Mesenchymal stem cell (in vitro differentiated cells and primary cell): ENCODE measurements at regions not wholly inside any gene's neighbourhood (a gene's known extent, or its start where the extent isn't known, plus 50 kb on each side); places are given as distances from the start of the nearest gene placed in this dataset.
"Not testable (repeated sequence)": the region's sequence is repeated elsewhere in the genome, so short reads cannot be mapped to it uniquely, and the experiment has no call there.

Source experiments
- DNase-seq: peaks from one replicate; pipeline ENCODE4 v3.0.0-alpha.2; 2013
- H2AFZ ChIP-seq: one replicate; pipeline ENCODE4 v1.6.1; 2013; ENCODE audit warnings: low read depth, mild to moderate bottlenecking, control low read depth, inconsistent platforms, low read length, moderate library complexity
- H2AK5ac ChIP-seq: 2 replicates; pipeline ENCODE4 v1.6.1; 2013; ENCODE audit warnings: low read length, moderate library complexity, mild to moderate bottlenecking, inconsistent platforms; ENCODE audit not compliant: severe bottlenecking
- H2BK120ac ChIP-seq: one replicate; pipeline ENCODE4 v1.6.1; 2013; ENCODE audit warnings: low read depth, mild to moderate bottlenecking, inconsistent platforms, low read length, moderate library complexity
- H2BK12ac ChIP-seq, 2 experiments: one replicate each; pipeline ENCODE4 v1.6.1; 2013; ENCODE audit warnings: inconsistent platforms in 2 of 2, low read length in 2 of 2, mild to moderate bottlenecking in 2 of 2, moderate library complexity in 2 of 2, control low read depth in 1 of 2
- H2BK15ac ChIP-seq: one replicate; pipeline ENCODE4 v1.6.1; 2013; ENCODE audit warnings: mild to moderate bottlenecking, low read depth, inconsistent platforms; ENCODE audit not compliant: poor library complexity, severe bottlenecking
- H2BK5ac ChIP-seq: 2 replicates; pipeline ENCODE4 v1.6.1; 2013; ENCODE audit warnings: low read depth, mild to moderate bottlenecking, low read length, control low read depth, inconsistent platforms; ENCODE audit not compliant: poor library complexity, severe bottlenecking
- H3K14ac ChIP-seq, 2 experiments: one replicate each; pipeline ENCODE4 v1.6.1; 2013; ENCODE audit warnings: inconsistent platforms in 2 of 2, low read length in 2 of 2, control low read depth in 1 of 2, mild to moderate bottlenecking in 1 of 2, moderate library complexity in 1 of 2
- H3K18ac ChIP-seq, 2 experiments: one replicate each; pipeline ENCODE4 v1.6.1; 2013; ENCODE audit warnings: inconsistent platforms in 2 of 2, low read length in 2 of 2, control low read depth in 1 of 2, low read depth in 1 of 2, mild to moderate bottlenecking in 1 of 2
- H3K23ac ChIP-seq, 2 experiments: one replicate each; pipeline ENCODE4 v1.6.1; 2013; ENCODE audit warnings: inconsistent platforms in 2 of 2, low read length in 2 of 2, mild to moderate bottlenecking in 2 of 2, moderate library complexity in 2 of 2, control low read depth in 1 of 2
- H3K27ac ChIP-seq: 2 replicates; pipeline ENCODE4 v1.5.1; 2013; ENCODE audit warnings: mild to moderate bottlenecking, moderate library complexity, low read length, control low read depth, inconsistent platforms; ENCODE audit not compliant: poor library complexity, severe bottlenecking
- H3K27me3 ChIP-seq, 2 experiments: 2 replicates each; pipeline versions ENCODE4 v1.6.1 to v1.7.0; 2013; ENCODE audit warnings: low read length in 2 of 2, mild to moderate bottlenecking in 2 of 2, moderate library complexity in 2 of 2, control low read depth in 1 of 2, inconsistent platforms in 1 of 2; ENCODE audit not compliant: control insufficient read depth in 1 of 2, insufficient read depth in 1 of 2
- H3K36me3 ChIP-seq, 2 experiments: 2 replicates each; pipeline versions ENCODE4 v1.6.1 to v1.7.0; 2013; ENCODE audit warnings: low read length in 2 of 2, control low read depth in 1 of 2, inconsistent platforms in 1 of 2, low read depth in 1 of 2, mild to moderate bottlenecking in 1 of 2; ENCODE audit not compliant: insufficient read depth in 2 of 2, control insufficient read depth in 1 of 2
- H3K4ac ChIP-seq, 2 experiments: one replicate each; pipeline ENCODE4 v1.6.1; 2013; ENCODE audit warnings: inconsistent platforms in 2 of 2, low read length in 2 of 2, mild to moderate bottlenecking in 2 of 2, moderate library complexity in 2 of 2, control low read depth in 1 of 2, low read depth in 1 of 2
- H3K4me1 ChIP-seq: 2 replicates; pipeline ENCODE4 v1.6.1; 2013; ENCODE audit warnings: low read depth, low read length, control low read depth; ENCODE audit not compliant: control insufficient read depth, insufficient read depth
- H3K4me2 ChIP-seq: 2 replicates; pipeline ENCODE4 v1.6.1; 2013; ENCODE audit warnings: low read length, mild to moderate bottlenecking, inconsistent platforms; ENCODE audit not compliant: poor library complexity, severe bottlenecking
- H3K4me3 ChIP-seq, 2 experiments: 2 replicates each; pipeline versions ENCODE4 v1.5.1 to v1.7.0; 2013; ENCODE audit warnings: low read length in 2 of 2, mild to moderate bottlenecking in 2 of 2, control low read depth in 1 of 2, low read depth in 1 of 2; ENCODE audit not compliant: insufficient read depth in 1 of 2
- H3K79me1 ChIP-seq: replicated peaks from 2 replicates; pipeline ENCODE4 v1.6.1; 2013; ENCODE audit warnings: mild to moderate bottlenecking, control low read depth, low read length, inconsistent platforms; ENCODE audit not compliant: poor library complexity, severe bottlenecking
- H3K9ac ChIP-seq: 2 replicates; pipeline ENCODE4 v1.7.0; 2013; ENCODE audit warnings: mild to moderate bottlenecking, low read length, moderate library complexity
- H3K9me3 ChIP-seq: 2 replicates; pipeline ENCODE4 v1.7.0; 2013; ENCODE audit warnings: mild to moderate bottlenecking, low read length; ENCODE audit not compliant: control insufficient read depth
- H4K8ac ChIP-seq: one replicate; pipeline ENCODE4 v1.6.1; 2013; ENCODE audit warnings: inconsistent platforms, mild to moderate bottlenecking, low read length, moderate library complexity
- H4K91ac ChIP-seq: one replicate; pipeline ENCODE4 v1.6.1; 2013; ENCODE audit warnings: mild to moderate bottlenecking, low read length, inconsistent platforms
- WGBS: methylation state at CpG from one replicate; pipeline ENCODE4 v1.1.7; 2013; ENCODE audit warnings: mixed read lengths; 5-methylcytosine and 5-hydroxymethylcytosine counted together

DNA sequence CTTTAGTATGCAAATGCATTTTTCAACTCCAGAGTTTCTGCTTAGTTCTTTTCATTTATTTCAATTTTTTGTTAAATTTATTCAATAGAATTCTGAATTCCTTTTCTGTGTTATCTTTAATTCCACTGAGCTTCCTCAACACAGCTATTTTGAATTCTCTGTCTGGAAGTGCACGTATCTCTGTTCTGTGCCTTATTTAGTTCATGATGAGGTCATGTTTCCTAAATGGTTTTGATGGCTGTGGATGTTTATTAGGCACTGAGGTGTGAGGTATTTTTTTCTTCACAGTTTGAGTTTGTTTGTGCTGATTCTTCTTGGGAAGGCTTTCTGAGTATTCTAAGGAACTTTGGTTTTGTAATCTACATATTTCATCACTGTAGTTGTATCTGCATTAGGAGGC lies 2042.8 kb upstream of the RAG2 start:
- H3K4ac ChIP-seq, result no peak overlapping the region
- no peak overlapping the region for H3K18ac ChIP-seq
- H3K4me3 ChIP-seq, result no peak overlapping the region

GRCh38 chr11:38612701-38613100 lies 2014.7 kb upstream of the RAG2 start:
- no peak overlapping the region for H4K8ac ChIP-seq
- H2AK5ac ChIP-seq, result no peak overlapping the region
- H3K79me1 ChIP-seq, result no peaks in the 10 kb centered on the region
- no peak overlapping the region for H2BK12ac ChIP-seq
- no peaks in the 10 kb centered on the region for H3K4me1 ChIP-seq
- H3K4me2 ChIP-seq, result no peak overlapping the region
- no peak overlapping the region for H4K91ac ChIP-seq
- no peak overlapping the region for H3K27ac ChIP-seq
- no peak overlapping the region for H3K23ac ChIP-seq
- peaks cover 13% of the 10 kb centered on the region for H3K9me3 ChIP-seq
- H3K4ac ChIP-seq, result no peak overlapping the region
- H2BK15ac ChIP-seq, result no peak overlapping the region
- H3K27me3 ChIP-seq, result no peaks in the 10 kb centered on the region
- H3K14ac ChIP-seq, result no peak overlapping the region
- no peak overlapping the region for H3K4me3 ChIP-seq
- no peaks in the 10 kb centered on the region for H3K36me3 ChIP-seq
- no peak overlapping the region for H2AFZ ChIP-seq
- H3K9ac ChIP-seq, result no peak overlapping the region
- H3K18ac ChIP-seq, result no peak overlapping the region
- no peak for DNase-seq
- H2BK5ac ChIP-seq, result no peak overlapping the region
- no peak overlapping the region for H2BK120ac ChIP-seq

More for the DNA sequence above, 2042.8 kb upstream of the RAG2 start:
- no peaks in the 10 kb centered on the region for H3K36me3 ChIP-seq
- no peak overlapping the region for H3K9ac ChIP-seq
- no peak overlapping the region for H4K8ac ChIP-seq
- no peak overlapping the region for H2BK15ac ChIP-seq
- no peak overlapping the region for H4K91ac ChIP-seq
- no peak overlapping the region for H3K14ac ChIP-seq
- no peak overlapping the region for H2BK120ac ChIP-seq
- H3K4me1 ChIP-seq, result no peaks in the 10 kb centered on the region
- no peak overlapping the region for H2AK5ac ChIP-seq
- H3K23ac ChIP-seq, result no peak overlapping the region
- H3K4me2 ChIP-seq, result no peak overlapping the region
- H2AFZ ChIP-seq, result no peak overlapping the region
- no peaks in the 10 kb centered on the region for H3K79me1 ChIP-seq
- peaks cover 17% of the 10 kb centered on the region for H3K9me3 ChIP-seq
- WGBS, result 79% methylated on average over 1 of the region's 1 CpG
- DNase-seq, result no peak
- no peak overlapping the region for H3K27ac ChIP-seq
- no peak overlapping the region for H2BK12ac ChIP-seq
- no peak overlapping the region for H2BK5ac ChIP-seq
- no peaks in the 10 kb centered on the region for H3K27me3 ChIP-seq

- not testable (repeated sequence) for H3K4me2 ChIP-seq, H2BK5ac ChIP-seq, H3K4ac ChIP-seq, H2BK120ac ChIP-seq, H2BK12ac ChIP-seq, H3K18ac ChIP-seq, H3K4me1 ChIP-seq, H3K79me1 ChIP-seq, H3K9me3 ChIP-seq, H3K4me3 ChIP-seq, H4K91ac ChIP-seq, H3K27ac ChIP-seq, H3K14ac ChIP-seq, H2BK15ac ChIP-seq, DNase-seq, H3K36me3 ChIP-seq, H3K23ac ChIP-seq, H4K8ac ChIP-seq, H2AK5ac ChIP-seq, H3K27me3 ChIP-seq, H3K9ac ChIP-seq, H2AFZ ChIP-seq
- WGBS, result no CpG with 5 or more reads among the region's 2 CpGs
These were observed 2003.3 kb upstream of the RAG2 start for GRCh38 chr11:38601371-38601770.

GRCh38 chr11:38598418-38598817 lies 2000.4 kb upstream of the RAG2 start:
- no peak overlapping the region for H4K91ac ChIP-seq
- no peak overlapping the region for H3K4me2 ChIP-seq
- H3K27ac ChIP-seq, result no peak overlapping the region
- no peak overlapping the region for H4K8ac ChIP-seq
- H3K4me3 ChIP-seq, result no peak overlapping the region
- no peak overlapping the region for H2BK15ac ChIP-seq
- H3K9me3 ChIP-seq, result no peaks in the 10 kb centered on the region
- H3K9ac ChIP-seq, result no peak overlapping the region
- no peaks in the 10 kb centered on the region for H3K4me1 ChIP-seq
- H2BK12ac ChIP-seq, result no peak overlapping the region
- H3K14ac ChIP-seq, result no peak overlapping the region
- no peak overlapping the region for H3K4ac ChIP-seq
- no peak overlapping the region for H3K18ac ChIP-seq
- no peak overlapping the region for H3K23ac ChIP-seq
- no peaks in the 10 kb centered on the region for H3K36me3 ChIP-seq
- no peaks in the 10 kb centered on the region for H3K27me3 ChIP-seq
- no peak overlapping the region for H2BK5ac ChIP-seq
- DNase-seq, result no peak
- no peaks in the 10 kb centered on the region for H3K79me1 ChIP-seq
- WGBS, result 83% methylated on average over 6 of the region's 6 CpGs
- no peak overlapping the region for H2BK120ac ChIP-seq
- no peak overlapping the region for H2AFZ ChIP-seq
- H2AK5ac ChIP-seq, result no peak overlapping the region
